C4-2B (cell line): ENCODE measurements at regions not wholly inside any gene's neighbourhood (a gene's known extent, or its start where the extent isn't known, plus 50 kb on each side); places are given as distances from the start of the nearest gene placed in this dataset.

Experiments used
- H3K27ac ChIP-seq: fragments of 450-650 bp; 2 replicates; pipeline ENCODE4 v1.5.1; 2017
- CTCF ChIP-seq: fragments of 450-650 bp; conservative IDR thresholded peaks from 2 replicates; pipeline ENCODE4 v1.5.1; 2017; ENCODE audit warnings: mild to moderate bottlenecking
- ZFX ChIP-seq: fragments of 450-650 bp; IDR thresholded peaks from 2 replicates; pipeline ENCODE4 v1.6.1; 2017

- H3K27ac ChIP-seq = no peak overlapping the region
Observed at GRCh38 chr2:104249629-104250028, 604.3 kb upstream of the POU3F3 start.

GRCh38 chr2:104250635-104251034, 603.3 kb upstream of the POU3F3 start:
- TF ChIP-seq ZFX (no peak), CTCF (no peak)
- H3K27ac ChIP-seq = no peak overlapping the region

More at GRCh38 chr2:104249629-104250028, 604.3 kb upstream of the POU3F3 start:
- TF ChIP-seq CTCF (no peak), ZFX (no peak)

- TF ChIP-seq CTCF (peak; percentile 32), ZFX (no peak)
- no peak overlapping the region for H3K27ac ChIP-seq
Observed at GRCh38 chr2:104254017-104254416, 599.9 kb upstream of the POU3F3 start.

GRCh38 chr2:104262714-104263113, 591.2 kb upstream of the POU3F3 start:
- no peak overlapping the region for H3K27ac ChIP-seq
- no peak for TF ChIP-seq ZFX
- no peak for TF ChIP-seq CTCF

- TF ChIP-seq CTCF (no peak), ZFX (no peak)
- H3K27ac ChIP-seq = no peak overlapping the region
Observed at GRCh38 chr2:104279646-104280045, 574.3 kb upstream of the POU3F3 start.

GRCh38 chr2:104280216-104280615, 573.7 kb upstream of the POU3F3 start:
- no peak overlapping the region for H3K27ac ChIP-seq
- TF ChIP-seq CTCF (no peak), ZFX (no peak)

- no peak for TF ChIP-seq ZFX
- no peak for TF ChIP-seq CTCF
Observed at GRCh38 chr2:104286841-104287240, 567.1 kb upstream of the POU3F3 start.

More at GRCh38 chr2:104286841-104287240, 567.1 kb upstream of the POU3F3 start:
- H3K27ac ChIP-seq = no peak overlapping the region
